Adrenal gland (tissue), 5 donors: ENCODE measurements at regions not wholly inside any gene's neighbourhood (a gene's known extent, or its start where the extent isn't known, plus 50 kb on each side); places are given as distances from the start of the nearest gene placed in this dataset.

Experiments used
- POLR2A ChIP-seq, 2 donors: fragments of 450-650 bp; IDR thresholded peaks; one replicate each; pipeline ENCODE4 v1.6.1; 2017; ENCODE audit warnings: antibody characterized with exemption in 2 of 2, mild to moderate bottlenecking in 2 of 2, moderate library complexity in 1 of 2
- TF ChIP-seq, protein P1 (sequence below), 6 experiments: fragments of 450-650 bp in 4 of 6; fragments of 200-600 bp in 2 of 6; sonication (generic) in 1 of 6; IDR thresholded peaks; 1 replicate in 5 of 6; 2 replicates in 1 of 6; pipeline versions ENCODE4 v1.5.1 to v1.8.0; 2016 to 2021; ENCODE audit warnings: antibody characterized with exemption in 6 of 6, mild to moderate bottlenecking in 2 of 6, moderate library complexity in 1 of 6
- donor health status: DM: no; HTN: no; CAD: no.

DNA sequence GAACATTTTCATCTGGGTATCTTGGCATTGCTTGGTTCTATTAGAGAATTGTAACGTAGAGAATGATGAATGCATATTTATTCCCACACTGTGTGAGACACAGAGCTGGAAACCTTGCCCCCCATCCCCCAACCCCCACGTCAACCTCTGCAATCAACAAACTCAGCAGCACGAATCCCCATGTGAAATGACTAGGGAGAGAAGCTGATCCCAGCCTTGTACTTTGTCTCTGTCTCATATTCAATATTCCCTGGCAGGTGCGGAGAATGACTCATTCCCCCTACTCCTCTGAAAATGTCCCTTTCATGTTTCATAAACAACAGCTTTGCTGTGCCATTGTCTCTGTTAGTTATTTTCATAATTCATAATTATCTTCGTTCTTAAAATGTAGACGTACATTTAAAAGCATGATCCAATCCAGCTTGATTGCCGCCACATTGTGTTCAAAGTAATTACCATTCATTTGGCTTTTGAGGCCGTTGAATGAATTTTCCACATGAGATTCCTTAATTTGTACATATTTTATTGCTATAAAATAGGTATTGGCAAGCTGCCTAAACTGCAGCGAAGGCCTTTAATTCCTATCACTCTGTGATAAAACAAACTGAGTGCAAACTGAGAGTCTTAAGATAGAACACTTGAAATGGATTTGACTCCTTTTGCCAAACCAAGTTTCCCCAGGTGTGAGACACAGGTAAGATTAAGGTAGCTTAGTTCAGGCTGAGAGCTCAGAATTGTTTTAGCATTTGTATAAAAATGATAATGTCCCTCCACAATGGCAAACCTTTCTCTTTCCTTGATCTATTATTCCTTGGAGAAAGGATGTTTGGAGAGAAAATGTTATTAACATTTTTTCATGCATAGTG lies 920.2 kb downstream of the TYW1 start:
- TF ChIP-seq, protein P1, sequence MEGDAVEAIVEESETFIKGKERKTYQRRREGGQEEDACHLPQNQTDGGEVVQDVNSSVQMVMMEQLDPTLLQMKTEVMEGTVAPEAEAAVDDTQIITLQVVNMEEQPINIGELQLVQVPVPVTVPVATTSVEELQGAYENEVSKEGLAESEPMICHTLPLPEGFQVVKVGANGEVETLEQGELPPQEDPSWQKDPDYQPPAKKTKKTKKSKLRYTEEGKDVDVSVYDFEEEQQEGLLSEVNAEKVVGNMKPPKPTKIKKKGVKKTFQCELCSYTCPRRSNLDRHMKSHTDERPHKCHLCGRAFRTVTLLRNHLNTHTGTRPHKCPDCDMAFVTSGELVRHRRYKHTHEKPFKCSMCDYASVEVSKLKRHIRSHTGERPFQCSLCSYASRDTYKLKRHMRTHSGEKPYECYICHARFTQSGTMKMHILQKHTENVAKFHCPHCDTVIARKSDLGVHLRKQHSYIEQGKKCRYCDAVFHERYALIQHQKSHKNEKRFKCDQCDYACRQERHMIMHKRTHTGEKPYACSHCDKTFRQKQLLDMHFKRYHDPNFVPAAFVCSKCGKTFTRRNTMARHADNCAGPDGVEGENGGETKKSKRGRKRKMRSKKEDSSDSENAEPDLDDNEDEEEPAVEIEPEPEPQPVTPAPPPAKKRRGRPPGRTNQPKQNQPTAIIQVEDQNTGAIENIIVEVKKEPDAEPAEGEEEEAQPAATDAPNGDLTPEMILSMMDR (IDR thresholded peaks at IDR 0.05) = no peak
- TF ChIP-seq POLR2A (IDR thresholded peaks at IDR 0.05) = no peak
